ENCODE measurements at regions not wholly inside any gene's neighbourhood (a gene's known extent, or its start where the extent isn't known, plus 50 kb on each side); places are given as distances from the start of the nearest gene placed in this dataset.
A peak's percentile ranks its signal among the peaks of the same experiment; 100 is the strongest.

- H3K4me2 ChIP-seq (ENCODE audit: low read length), result no peak overlapping the region
- H3K79me2 ChIP-seq (ENCODE audit: insufficient read depth, low read depth, low read length), result no peaks in the 10 kb centered on the region
- no peaks in the 10 kb centered on the region for H3K9me3 ChIP-seq (ENCODE audit: low read length)
- no peak overlapping the region for H2AFZ ChIP-seq (ENCODE audit: low read length)
- no peak overlapping the region for H3K4me3 ChIP-seq (ENCODE audit: low read depth, low read length, poor library complexity, severe bottlenecking)
- CTCF ChIA-PET (ENCODE audit: unreplicated experiment), result no interaction called here
- no peak for DNase-seq (ENCODE audit: low spot score)
- peaks cover 73% of the 10 kb centered on the region for H3K36me3 ChIP-seq (ENCODE audit: insufficient read depth, low read length)
- no peaks in the 10 kb centered on the region for H4K20me1 ChIP-seq (ENCODE audit: insufficient read depth, low read length)
- no TSS peak for BruUV-seq (replicated peaks)
- no peaks in the 10 kb centered on the region for H3K9me2 ChIP-seq (ENCODE audit: insufficient read depth, low read length)
- peaks cover 3% of the 10 kb centered on the region for H3K4me1 ChIP-seq (ENCODE audit: insufficient read depth, low read length, poor library complexity, severe bottlenecking)
- no peak overlapping the region for H3K27ac ChIP-seq (ENCODE audit: low read depth, low read length, poor library complexity, severe bottlenecking)
- TF ChIP-seq, protein P1, sequence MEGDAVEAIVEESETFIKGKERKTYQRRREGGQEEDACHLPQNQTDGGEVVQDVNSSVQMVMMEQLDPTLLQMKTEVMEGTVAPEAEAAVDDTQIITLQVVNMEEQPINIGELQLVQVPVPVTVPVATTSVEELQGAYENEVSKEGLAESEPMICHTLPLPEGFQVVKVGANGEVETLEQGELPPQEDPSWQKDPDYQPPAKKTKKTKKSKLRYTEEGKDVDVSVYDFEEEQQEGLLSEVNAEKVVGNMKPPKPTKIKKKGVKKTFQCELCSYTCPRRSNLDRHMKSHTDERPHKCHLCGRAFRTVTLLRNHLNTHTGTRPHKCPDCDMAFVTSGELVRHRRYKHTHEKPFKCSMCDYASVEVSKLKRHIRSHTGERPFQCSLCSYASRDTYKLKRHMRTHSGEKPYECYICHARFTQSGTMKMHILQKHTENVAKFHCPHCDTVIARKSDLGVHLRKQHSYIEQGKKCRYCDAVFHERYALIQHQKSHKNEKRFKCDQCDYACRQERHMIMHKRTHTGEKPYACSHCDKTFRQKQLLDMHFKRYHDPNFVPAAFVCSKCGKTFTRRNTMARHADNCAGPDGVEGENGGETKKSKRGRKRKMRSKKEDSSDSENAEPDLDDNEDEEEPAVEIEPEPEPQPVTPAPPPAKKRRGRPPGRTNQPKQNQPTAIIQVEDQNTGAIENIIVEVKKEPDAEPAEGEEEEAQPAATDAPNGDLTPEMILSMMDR (conservative IDR thresholded peaks at IDR 0.05; ENCODE audit: low read length), result no peak
- TF ChIP-seq EZH2phosphoT487 (IDR thresholded peaks at IDR 0.05; ENCODE audit: borderline replicate concordance, low read depth, low read length), result no peak
- intact Hi-C loops (cut with micrococcal nuclease; ENCODE audit: unreplicated experiment), result no loop called here
- POLR2A ChIA-PET, result interaction anchor here (0.6 to 0.9 kb wide), 2 partner anchors 10 to 178 kb away, joined by 4 read pairs; no protein-coding TSS in a partner anchor
Observed at GRCh38 chr5:146254223-146254622, 50.8 kb downstream of the RBM27 start.

DNA sequence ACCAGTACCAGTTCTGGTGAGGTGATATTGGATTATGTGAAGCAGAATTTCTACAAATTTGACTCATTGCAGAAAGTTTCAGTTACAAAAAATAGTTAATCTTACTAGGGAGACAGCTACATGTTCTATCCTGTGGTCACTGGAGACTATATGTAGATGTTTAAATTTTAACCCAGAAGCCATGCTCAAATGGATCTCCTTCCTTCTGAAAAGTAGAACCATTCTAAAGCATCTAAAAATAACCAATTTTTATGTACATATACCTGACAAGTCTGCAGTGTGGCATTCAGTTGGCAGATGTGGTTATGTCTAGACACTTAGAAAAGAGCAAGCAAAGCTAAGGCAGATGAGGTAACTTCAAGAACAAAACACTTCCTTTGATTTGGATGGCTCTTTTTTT is 65.5 kb upstream of the POU4F3 start:
- Histone ChIP-seq H3K9me3 (ENCODE audit: low read length) (no peaks in the 10 kb centered on the region), H2AFZ (ENCODE audit: low read length) (no peak overlapping the region), H3K36me3 (ENCODE audit: insufficient read depth, low read length) (peaks cover 84% of the 10 kb centered on the region), H4K20me1 (ENCODE audit: insufficient read depth, low read length) (no peaks in the 10 kb centered on the region), H3K9me2 (ENCODE audit: insufficient read depth, low read length) (no peaks in the 10 kb centered on the region), H3K4me2 (ENCODE audit: low read length) (no peak overlapping the region), H3K4me1 (ENCODE audit: insufficient read depth, low read length, poor library complexity, severe bottlenecking) (no peaks in the 10 kb centered on the region), H3K4me3 (ENCODE audit: low read depth, low read length, poor library complexity, severe bottlenecking) (no peak overlapping the region), H3K27ac (ENCODE audit: low read depth, low read length, poor library complexity, severe bottlenecking) (no peak overlapping the region), H3K79me2 (ENCODE audit: insufficient read depth, low read depth, low read length) (no peaks in the 10 kb centered on the region)
- TF ChIP-seq, protein P1 (conservative IDR thresholded peaks at IDR 0.05; ENCODE audit: low read length), result no peak
- TF ChIP-seq EZH2phosphoT487 (IDR thresholded peaks at IDR 0.05; ENCODE audit: borderline replicate concordance, low read depth, low read length), result no peak
- BruUV-seq (replicated peaks), result TSS peak; percentile 11
- intact Hi-C loops (cut with micrococcal nuclease; ENCODE audit: unreplicated experiment), result no loop called here
- DNase-seq (ENCODE audit: low spot score), result no peak
- ChIA-PET POLR2A (interaction anchor here (0.7 to 0.9 kb wide), 2 partner anchors 27 to 31 kb away, joined by 3 read pairs; no protein-coding TSS in a partner anchor), CTCF (ENCODE audit: unreplicated experiment) (no interaction called here)

DNA sequence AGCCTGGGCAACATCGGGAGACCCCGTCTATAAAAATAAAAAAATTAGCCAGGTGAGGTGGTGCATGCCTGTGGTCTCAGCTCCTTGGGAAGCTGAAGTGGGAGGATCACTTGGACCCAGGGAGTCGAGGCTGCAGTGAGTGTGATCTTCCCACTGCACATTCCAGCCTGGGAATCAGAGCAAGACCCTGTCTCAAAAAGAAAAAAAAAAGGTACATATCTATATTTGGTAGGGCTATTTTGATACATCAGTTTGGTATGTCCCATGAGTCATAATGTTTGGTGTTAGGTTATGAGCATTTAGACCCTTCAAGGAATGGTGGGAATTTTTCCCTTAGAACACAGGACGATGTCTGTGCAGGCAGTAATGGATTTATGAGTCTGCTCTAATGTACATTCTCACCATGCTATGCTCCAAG is 55.3 kb upstream of the POU4F3 start:
- intact Hi-C loops (cut with micrococcal nuclease; ENCODE audit: unreplicated experiment), result no loop called here
- no TSS peak for BruUV-seq (replicated peaks)
- CTCF ChIA-PET (ENCODE audit: unreplicated experiment), result no interaction called here
- Histone ChIP-seq H2AFZ (ENCODE audit: low read length) (no peak overlapping the region), H3K4me2 (ENCODE audit: low read length) (no peak overlapping the region), H3K36me3 (ENCODE audit: insufficient read depth, low read length) (peaks cover 82% of the 10 kb centered on the region), H3K4me3 (ENCODE audit: low read depth, low read length, poor library complexity, severe bottlenecking) (no peak overlapping the region), H3K9me2 (ENCODE audit: insufficient read depth, low read length) (no peaks in the 10 kb centered on the region), H3K9me3 (ENCODE audit: low read length) (no peaks in the 10 kb centered on the region), H3K27ac (ENCODE audit: low read depth, low read length, poor library complexity, severe bottlenecking) (no peak overlapping the region), H4K20me1 (ENCODE audit: insufficient read depth, low read length) (no peaks in the 10 kb centered on the region), H3K79me2 (ENCODE audit: insufficient read depth, low read depth, low read length) (no peaks in the 10 kb centered on the region), H3K4me1 (ENCODE audit: insufficient read depth, low read length, poor library complexity, severe bottlenecking) (no peaks in the 10 kb centered on the region)
- POLR2A ChIA-PET, result no interaction called here
- no peak for TF ChIP-seq EZH2phosphoT487 (IDR thresholded peaks at IDR 0.05; ENCODE audit: borderline replicate concordance, low read depth, low read length)
- TF ChIP-seq, protein P1 (conservative IDR thresholded peaks at IDR 0.05; ENCODE audit: low read length), result no peak
- DNase-seq (ENCODE audit: low spot score), result no peak

Data from OCI-LY7 (cell line).